SK-N-SH treated with all-trans-retinoic acid at 6 μM for 48 hours (cell line): ENCODE measurements at regions not wholly inside any gene's neighbourhood (a gene's known extent, or its start where the extent isn't known, plus 50 kb on each side); places are given as distances from the start of the nearest gene placed in this dataset.

Source experiments
- ATAC-seq: fragments of 200-7000 bp; cut with Tn5 transposase; 3 replicates; pipeline ENCODE4 v1.9.1; 2020; ENCODE audit warnings: mild to moderate bottlenecking, moderate library complexity
- ARNTL ChIP-seq: fragments of 450-650 bp; formaldehyde crosslinking; IDR thresholded peaks from 2 replicates; pipeline ENCODE4 v1.5.0; 2020; ENCODE audit warnings: low read depth, mild to moderate bottlenecking, moderate library complexity, borderline replicate concordance
- BACH2 ChIP-seq: fragments of 250-450 bp; sonication (Bioruptor Pico); IDR thresholded peaks from 2 replicates; pipeline ENCODE4 v1.9.0; 2021; ENCODE audit warnings: mild to moderate bottlenecking, borderline replicate concordance
- CREB5 ChIP-seq: fragments of 250-450 bp; sonication (Bioruptor Pico); IDR thresholded peaks from 2 replicates; pipeline ENCODE4 v1.5.1; 2020; ENCODE audit warnings: low read depth, mild to moderate bottlenecking, moderate library complexity
- CSDC2 ChIP-seq: fragments of 250-450 bp; sonication (Bioruptor Pico); IDR thresholded peaks from 2 replicates; pipeline ENCODE4 v1.5.0; 2020; ENCODE audit warnings: mild to moderate bottlenecking, moderate library complexity
- CSRNP3 ChIP-seq: fragments of 250-450 bp; sonication (Bioruptor Pico); IDR thresholded peaks from 2 replicates; pipeline ENCODE4 v1.5.1; 2021; ENCODE audit warnings: mild to moderate bottlenecking, moderate library complexity
- ESRRG ChIP-seq: fragments of 250-450 bp; sonication (Bioruptor Pico); IDR thresholded peaks from 2 replicates; pipeline ENCODE4 v1.6.1; 2021; ENCODE audit warnings: mild to moderate bottlenecking
- GLIS3 ChIP-seq: fragments of 250-450 bp; sonication (Bioruptor Pico); IDR thresholded peaks from 2 replicates; pipeline ENCODE4 v1.5.0; 2020; ENCODE audit warnings: mild to moderate bottlenecking, moderate library complexity
- ISL1 ChIP-seq: fragments of 250-450 bp; sonication (Bioruptor Pico); IDR thresholded peaks from 2 replicates; pipeline ENCODE4 v2.1.2; 2022; ENCODE audit warnings: mild to moderate bottlenecking, moderate library complexity
- OSR1 ChIP-seq: fragments of 250-450 bp; sonication (Bioruptor Pico); IDR thresholded peaks from 2 replicates; pipeline ENCODE4 v1.8.0; 2022; ENCODE audit warnings: moderate library complexity, mild to moderate bottlenecking, inconsistent platforms
- PATZ1 ChIP-seq: fragments of 250-450 bp; sonication (Bioruptor Pico); IDR thresholded peaks from 2 replicates; pipeline ENCODE4 v1.8.0; 2020; ENCODE audit warnings: mild to moderate bottlenecking, moderate library complexity, borderline replicate concordance
- POU6F1 ChIP-seq: fragments of 250-450 bp; sonication (Bioruptor Pico); IDR thresholded peaks from 2 replicates; pipeline ENCODE4 v1.8.0; 2021; ENCODE audit warnings: low read depth, mild to moderate bottlenecking, moderate library complexity, borderline replicate concordance
- PPARA ChIP-seq: fragments of 250-450 bp; sonication (Bioruptor Pico); IDR thresholded peaks from 2 replicates; pipeline ENCODE4 v1.5.0; 2020; ENCODE audit warnings: mild to moderate bottlenecking, borderline replicate concordance
- RARB ChIP-seq: fragments of 250-450 bp; sonication (Bioruptor Pico); IDR thresholded peaks from 2 replicates; pipeline ENCODE4 v1.8.0; 2021; ENCODE audit warnings: mild to moderate bottlenecking, moderate library complexity
- SNAI2 ChIP-seq: fragments of 250-450 bp; sonication (Bioruptor Pico); IDR thresholded peaks from 2 replicates; pipeline ENCODE4 v1.5.0; 2020; ENCODE audit warnings: mild to moderate bottlenecking, moderate library complexity
- TOX ChIP-seq: fragments of 250-450 bp; sonication (Bioruptor Pico); IDR thresholded peaks from 2 replicates; pipeline ENCODE4 v1.8.0; 2021; ENCODE audit warnings: mild to moderate bottlenecking, moderate library complexity, borderline replicate concordance
- TSHZ2 ChIP-seq: fragments of 250-450 bp; sonication (Bioruptor Pico); IDR thresholded peaks from 2 replicates; pipeline ENCODE4 v1.5.0; 2020; ENCODE audit warnings: mild to moderate bottlenecking, moderate library complexity
- ZC3H10 ChIP-seq: fragments of 250-450 bp; sonication (Bioruptor Pico); IDR thresholded peaks from 2 replicates; pipeline ENCODE4 v1.5.1; 2021; ENCODE audit warnings: mild to moderate bottlenecking, moderate library complexity
- ZFP3 ChIP-seq: fragments of 250-450 bp; sonication (Bioruptor Pico); IDR thresholded peaks from 2 replicates; pipeline ENCODE4 v1.5.0; 2020; ENCODE audit warnings: mild to moderate bottlenecking, moderate library complexity
- ZFP30 ChIP-seq: fragments of 450-650 bp; formaldehyde crosslinking; IDR thresholded peaks from 2 replicates; pipeline ENCODE4 v1.5.0; 2022; ENCODE audit warnings: mild to moderate bottlenecking, moderate library complexity
- ZNF565 ChIP-seq: fragments of 450-650 bp; formaldehyde crosslinking; conservative IDR thresholded peaks from 2 replicates; pipeline ENCODE4 v1.5.0; 2020; ENCODE audit warnings: low read depth, mild to moderate bottlenecking, moderate library complexity
- ZNF70 ChIP-seq: fragments of 450-650 bp; formaldehyde crosslinking; IDR thresholded peaks from 2 replicates; pipeline ENCODE4 v1.5.0; 2020; ENCODE audit warnings: mild to moderate bottlenecking, moderate library complexity
- ZNF8 ChIP-seq: fragments of 450-650 bp; formaldehyde crosslinking; IDR thresholded peaks from 2 replicates; pipeline ENCODE4 v1.5.0; 2020; ENCODE audit warnings: mild to moderate bottlenecking, moderate library complexity

GRCh38 chr14:89469210-89470198 lies 52.5 kb upstream of the FOXN3 start:
- TF ChIP-seq GLIS3 (no peak), OSR1 (CRISPR knock-in tag) (no peak), TSHZ2 (CRISPR knock-in tag) (no peak), ZFP30 (CRISPR knock-in tag) (no peak), PPARA (CRISPR knock-in tag) (no peak), TOX (CRISPR knock-in tag) (no peak), ISL1 (CRISPR knock-in tag) (no peak), CSDC2 (CRISPR knock-in tag) (no peak), ZNF565 (CRISPR knock-in tag) (no peak), ZNF8 (CRISPR knock-in tag) (no peak), ESRRG (CRISPR knock-in tag) (no peak), PATZ1 (CRISPR knock-in tag) (no peak), CSRNP3 (CRISPR knock-in tag) (no peak), ARNTL (CRISPR knock-in tag) (no peak), SNAI2 (CRISPR knock-in tag) (no peak), CREB5 (no peak), ZC3H10 (CRISPR knock-in tag) (no peak), ZFP3 (CRISPR knock-in tag) (no peak), ZNF70 (CRISPR knock-in tag) (no peak)
- ATAC-seq = no peak

- ATAC-seq = no peak
- TF ChIP-seq ZNF565 (CRISPR knock-in tag) (no peak), ZNF70 (CRISPR knock-in tag) (no peak), TSHZ2 (CRISPR knock-in tag) (no peak), BACH2 (no peak), SNAI2 (CRISPR knock-in tag) (no peak), TOX (CRISPR knock-in tag) (no peak), GLIS3 (no peak), POU6F1 (CRISPR knock-in tag) (no peak), ZFP30 (CRISPR knock-in tag) (no peak), PPARA (CRISPR knock-in tag) (no peak), ESRRG (CRISPR knock-in tag) (no peak), PATZ1 (CRISPR knock-in tag) (no peak), CSRNP3 (CRISPR knock-in tag) (no peak), RARB (CRISPR knock-in tag) (no peak), ARNTL (CRISPR knock-in tag) (no peak)
Measured at GRCh38 chr14:89468566-89468965, 51.5 kb upstream of the FOXN3 start.
